ENCODE measurements at regions not wholly inside any gene's neighbourhood (a gene's known extent, or its start where the extent isn't known, plus 50 kb on each side); places are given as distances from the start of the nearest gene placed in this dataset.

DNA sequence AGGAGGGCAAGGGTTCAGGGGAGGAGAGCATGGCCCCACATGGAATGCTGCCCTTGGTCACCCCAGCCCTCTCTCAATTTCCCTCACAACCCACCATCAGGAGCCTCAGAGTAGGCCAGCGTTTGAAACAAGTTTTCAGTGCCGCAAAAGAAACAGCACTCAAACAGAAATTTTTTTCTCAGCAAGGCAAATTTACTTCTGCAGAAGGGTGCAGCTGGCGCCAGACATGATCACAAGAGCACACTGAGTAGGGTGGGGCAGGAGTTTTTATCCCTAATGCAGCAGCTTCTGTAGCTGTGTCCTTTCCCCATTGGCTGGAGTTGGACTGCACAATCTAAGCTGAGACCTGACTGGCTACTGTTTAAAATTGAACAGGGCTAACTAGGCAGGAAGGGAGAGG lies 287.8 kb upstream of the CDYL start:
- Mint-ChIP-seq H3K36me3 (ENCODE audit: low read depth) (peaks cover 24% of the 10 kb centered on the region), H3K27me3 (ENCODE audit: insufficient read depth) (peaks cover 1% of the 10 kb centered on the region; the same call in 1 of the 2 replicates), H3K27ac (no peak overlapping the region), H3K4me3 (no peak overlapping the region), H3K4me1 (ENCODE audit: low read depth) (peaks cover 15% of the 10 kb centered on the region), H3K9me3 (peaks cover 30% of the 10 kb centered on the region)
- TF ChIP-seq CTCF (IDR thresholded peaks at IDR 0.05): no peak
- no peak for DNase-seq

- peaks cover 30% of the 10 kb centered on the region for H3K9me3 Mint-ChIP-seq
- no peak overlapping the region for H3K27ac Mint-ChIP-seq
- H3K4me3 Mint-ChIP-seq: no peak overlapping the region
- no peak for TF ChIP-seq CTCF (IDR thresholded peaks at IDR 0.05)
- no peak for DNase-seq
- H3K4me1 Mint-ChIP-seq (ENCODE audit: low read depth): peaks cover 15% of the 10 kb centered on the region
- H3K27me3 Mint-ChIP-seq (ENCODE audit: insufficient read depth): peaks cover 1% of the 10 kb centered on the region; the same call in 1 of the 2 replicates
- H3K36me3 Mint-ChIP-seq (ENCODE audit: low read depth): peaks cover 24% of the 10 kb centered on the region
Measured at GRCh38 chr6:4487538-4487937, 288.7 kb upstream of the CDYL start.

GRCh38 chr6:4486568-4487315 lies 289.5 kb upstream of the CDYL start:
- Mint-ChIP-seq H3K27ac (no peak overlapping the region), H3K4me1 (ENCODE audit: low read depth) (peaks cover 18% of the 10 kb centered on the region), H3K9me3 (peaks cover 30% of the 10 kb centered on the region), H3K27me3 (ENCODE audit: insufficient read depth) (peaks cover 1% of the 10 kb centered on the region; the same call in 1 of the 2 replicates), H3K36me3 (ENCODE audit: low read depth) (peaks cover 22% of the 10 kb centered on the region), H3K4me3 (no peak overlapping the region)
- DNase-seq: no peak
- TF ChIP-seq CTCF (IDR thresholded peaks at IDR 0.05): no peak

DNA sequence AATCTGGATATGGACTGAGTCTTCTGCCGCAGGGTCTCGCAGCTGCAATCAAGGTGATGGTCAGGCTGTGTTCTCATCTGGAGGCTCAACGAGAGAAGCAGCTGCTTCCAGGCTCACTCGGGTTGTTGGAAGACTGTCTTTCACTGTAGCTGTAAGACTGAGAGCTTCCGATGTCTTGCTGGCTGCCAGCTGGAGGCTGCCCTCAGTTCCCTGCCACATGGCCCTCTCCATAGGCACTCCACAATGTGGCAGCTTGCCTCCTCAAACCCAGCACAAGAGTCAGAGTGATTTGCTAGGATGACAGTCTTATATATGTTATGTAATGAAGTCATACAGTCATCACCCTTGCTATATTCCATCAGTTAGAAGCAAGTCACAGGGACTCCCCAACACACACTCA lies 290.5 kb upstream of the CDYL start:
- Mint-ChIP-seq H3K9me3 (peaks cover 30% of the 10 kb centered on the region), H3K27ac (no peak overlapping the region), H3K27me3 (ENCODE audit: insufficient read depth) (peaks cover 1% of the 10 kb centered on the region; the same call in 1 of the 2 replicates), H3K4me1 (ENCODE audit: low read depth) (peaks cover 19% of the 10 kb centered on the region), H3K36me3 (ENCODE audit: low read depth) (peaks cover 20% of the 10 kb centered on the region), H3K4me3 (no peak overlapping the region)
- DNase-seq: no peak
- no peak for TF ChIP-seq CTCF (IDR thresholded peaks at IDR 0.05)

DNA sequence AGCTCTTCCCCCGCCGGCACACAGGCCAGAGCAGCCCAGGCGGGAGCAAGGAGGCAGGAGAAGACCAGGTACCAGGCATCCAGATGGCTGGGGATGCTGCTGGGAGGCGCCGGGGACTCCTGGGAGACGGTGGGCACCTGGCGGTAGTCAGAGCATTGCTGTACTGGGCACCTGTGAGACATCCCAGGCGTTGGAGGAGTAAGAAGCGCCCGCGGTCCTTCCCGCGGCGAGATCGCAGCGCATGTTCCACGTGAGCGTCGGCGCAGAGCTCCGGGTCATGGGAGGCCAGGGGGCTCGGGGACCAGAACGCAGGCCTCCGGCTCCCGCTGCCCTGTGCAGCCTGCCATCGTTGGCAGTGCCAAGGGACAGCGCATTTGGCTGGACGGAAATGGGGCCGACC lies 293.7 kb upstream of the CDYL start:
- Mint-ChIP-seq H3K9me3 (peaks cover 6% of the 10 kb centered on the region), H3K4me3 (no peak overlapping the region), H3K27ac (no peak overlapping the region), H3K4me1 (ENCODE audit: low read depth) (peaks cover 12% of the 10 kb centered on the region), H3K36me3 (ENCODE audit: low read depth) (peaks cover 2% of the 10 kb centered on the region), H3K27me3 (ENCODE audit: insufficient read depth) (peaks cover 1% of the 10 kb centered on the region)
- no peak for DNase-seq
- TF ChIP-seq CTCF (IDR thresholded peaks at IDR 0.05): no peak
